Umbilical cord (tissue), 1 donor: ENCODE measurements at regions not wholly inside any gene's neighbourhood (a gene's known extent, or its start where the extent isn't known, plus 50 kb on each side); places are given as distances from the start of the nearest gene placed in this dataset.

Source experiments
- DNase-seq: peaks from one replicate; pipeline ENCODE4 v3.0.0-alpha.2; 2015; ENCODE audit warnings: low spot score

GRCh38 chr3:24596626-24597025 is 102.0 kb upstream of the THRB start:
- DNase-seq = no peak

GRCh38 chr3:24598695-24599470 is 104.2 kb upstream of the THRB start:
- DNase-seq = peak; percentile 10

- no peak for DNase-seq
Observed at GRCh38 chr3:24601066-24601939, 106.7 kb upstream of the THRB start.

GRCh38 chr3:24604215-24604614 is 109.6 kb upstream of the THRB start:
- no peak for DNase-seq

GRCh38 chr3:24605511-24606028 is 110.9 kb upstream of the THRB start:
- no peak for DNase-seq

- DNase-seq = no peak
Observed at GRCh38 chr3:24607281-24607680, 112.6 kb upstream of the THRB start.

- DNase-seq = no peak
Observed at GRCh38 chr3:24608701-24609390, 114.2 kb upstream of the THRB start.

GRCh38 chr3:24614359-24614758 is 119.7 kb upstream of the THRB start:
- DNase-seq = no peak

- DNase-seq = no peak
Observed at GRCh38 chr3:24615177-24615576, 120.5 kb upstream of the THRB start.

- no peak for DNase-seq
Observed at GRCh38 chr3:24616110-24616829, 121.6 kb upstream of the THRB start.

- DNase-seq = no peak
Observed at GRCh38 chr3:24622138-24622537, 127.5 kb upstream of the THRB start.

GRCh38 chr3:24622696-24623225 is 128.1 kb upstream of the THRB start:
- no peak for DNase-seq

- DNase-seq = no peak
Observed at GRCh38 chr3:24623657-24624056, 129.0 kb upstream of the THRB start.

- no peak for DNase-seq
Observed at GRCh38 chr3:24624938-24625681, 130.5 kb upstream of the THRB start.

- peak; percentile 82 for DNase-seq
Observed at GRCh38 chr3:24628523-24629258, 134.0 kb upstream of the THRB start.

GRCh38 chr3:24631481-24631880 is 136.8 kb upstream of the THRB start:
- no peak for DNase-seq

GRCh38 chr3:24639061-24639460 is 144.4 kb upstream of the THRB start:
- DNase-seq = no peak

- no peak for DNase-seq
Observed at GRCh38 chr3:24639481-24640329, 145.1 kb upstream of the THRB start.
